Karpas-422 (cell line): ENCODE measurements at regions not wholly inside any gene's neighbourhood (a gene's known extent, or its start where the extent isn't known, plus 50 kb on each side); places are given as distances from the start of the nearest gene placed in this dataset.

ENCODE experiments used
- DNase-seq: peaks from one replicate; pipeline ENCODE4 v3.0.0-alpha.2; 2015
- H2AFZ ChIP-seq: fragments of 200-600 bp; sonication (generic); 2 replicates; pipeline ENCODE4 v1.6.1; 2014; ENCODE audit warnings: antibody characterized with exemption, low read length, mixed read lengths
- H3K27ac ChIP-seq: fragments of 200-600 bp; sonication (generic); 2 replicates; pipeline ENCODE4 v1.5.1; 2014; ENCODE audit warnings: mild to moderate bottlenecking, low read length, moderate library complexity
- H3K27me3 ChIP-seq: fragments of 200-600 bp; sonication (generic); 2 replicates; pipeline ENCODE4 v1.6.1; 2014; ENCODE audit warnings: low read length, mixed read lengths
- H3K36me3 ChIP-seq: fragments of 200-600 bp; sonication (generic); 2 replicates; pipeline ENCODE4 v1.6.1; 2014; ENCODE audit warnings: low read length, mixed read lengths; ENCODE audit not compliant: insufficient read depth
- H3K4me1 ChIP-seq: fragments of 200-600 bp; sonication (generic); 2 replicates; pipeline ENCODE4 v1.6.1; 2014; ENCODE audit warnings: mild to moderate bottlenecking, low read length, mixed read lengths
- H3K4me2 ChIP-seq: fragments of 200-600 bp; sonication (generic); 2 replicates; pipeline ENCODE4 v1.6.1; 2014; ENCODE audit warnings: low read length, low read depth, mild to moderate bottlenecking; ENCODE audit not compliant: poor library complexity, severe bottlenecking
- H3K4me3 ChIP-seq: fragments of 200-600 bp; sonication (generic); 2 replicates; pipeline ENCODE4 v1.5.1; 2014; ENCODE audit warnings: mild to moderate bottlenecking, antibody characterized with exemption, low read length, mixed read lengths
- H3K79me2 ChIP-seq: fragments of 200-600 bp; sonication (generic); 2 replicates; pipeline ENCODE4 v1.6.1; 2014; ENCODE audit warnings: mild to moderate bottlenecking, low read length, mixed read lengths
- H3K9ac ChIP-seq: fragments of 200-600 bp; sonication (generic); 2 replicates; pipeline ENCODE4 v1.6.0; 2014; ENCODE audit warnings: low read length
- H3K9me2 ChIP-seq: fragments of 200-600 bp; sonication (generic), shearing (Covaris generic); replicated peaks from 2 replicates; pipeline ENCODE4 v1.6.0; 2014; ENCODE audit warnings: mild to moderate bottlenecking, low read length, moderate library complexity; ENCODE audit not compliant: insufficient read depth
- H3K9me3 ChIP-seq: fragments of 300-700, 200-600 bp; sonication (generic); 2 replicates; pipeline ENCODE4 v1.6.1; 2014; ENCODE audit warnings: low read length, mixed read lengths
- H4K20me1 ChIP-seq: fragments of 200-600 bp; sonication (generic); 2 replicates; pipeline ENCODE4 v1.6.1; 2014; ENCODE audit warnings: mild to moderate bottlenecking, antibody characterized with exemption, low read length, low read depth; ENCODE audit not compliant: insufficient read depth

DNA sequence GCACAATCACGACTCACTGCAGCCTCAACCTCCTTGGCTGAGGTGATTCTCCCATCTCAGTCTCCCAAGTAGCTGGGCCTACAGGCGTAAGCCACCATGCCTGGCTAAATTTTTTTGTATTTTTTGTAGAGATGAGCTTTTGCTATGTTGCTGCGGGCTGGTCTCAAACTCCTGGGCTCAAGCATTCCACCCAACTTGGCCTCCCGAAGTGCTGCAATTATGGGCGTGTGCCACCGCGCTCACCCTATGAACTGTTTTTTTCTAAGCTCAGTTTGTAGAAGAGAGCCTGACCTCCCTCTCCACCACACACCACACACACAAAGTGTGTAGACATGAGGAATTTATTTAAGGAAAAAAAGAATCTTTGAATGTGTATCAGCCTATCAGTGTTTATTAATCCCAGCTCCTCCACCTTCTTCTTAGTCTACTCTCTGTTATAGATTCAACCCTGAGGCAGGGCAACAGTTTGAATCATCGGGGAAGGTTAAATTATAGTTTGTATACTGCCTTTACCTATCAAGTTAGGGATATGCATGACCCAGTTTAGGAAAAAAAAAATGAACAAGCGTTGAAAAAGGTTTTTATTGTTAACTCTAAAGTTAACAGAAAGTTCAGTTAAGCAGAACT lies 74.1 kb downstream of the PLEKHG1 start:
- Histone ChIP-seq H3K9ac (no peak overlapping the region), H2AFZ (no peak overlapping the region), H3K4me1 (peaks cover 25% of the 10 kb centered on the region), H3K36me3 (peaks cover 22% of the 10 kb centered on the region), H3K4me2 (no peak overlapping the region), H3K4me3 (no peak overlapping the region), H3K79me2 (peaks cover 86% of the 10 kb centered on the region), H3K9me2 (no peaks in the 10 kb centered on the region), H4K20me1 (peaks cover 6% of the 10 kb centered on the region; the same call in 1 of the 2 replicates), H3K27ac (no peak overlapping the region), H3K27me3 (no peaks in the 10 kb centered on the region), H3K9me3 (no peaks in the 10 kb centered on the region)
- no peak for DNase-seq

DNA sequence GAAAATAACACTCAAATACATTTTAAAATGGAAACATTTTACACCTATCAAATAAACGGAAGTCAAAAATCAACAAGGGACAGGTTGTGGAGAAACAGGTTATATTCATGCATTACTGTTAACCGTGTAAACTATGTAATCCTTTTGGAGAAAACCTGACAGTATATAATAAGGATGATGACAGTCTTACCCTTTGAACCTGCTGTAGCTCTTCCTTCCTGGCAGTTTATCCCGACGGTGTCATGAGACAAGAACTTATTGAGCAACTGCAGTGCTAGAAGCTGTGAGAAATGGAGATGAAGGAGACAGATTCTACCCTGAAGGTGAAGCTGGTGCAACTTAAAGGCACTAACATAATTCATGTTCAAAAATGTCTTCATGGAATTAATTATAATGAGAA lies 76.7 kb downstream of the PLEKHG1 start:
- Histone ChIP-seq H3K36me3 (peaks cover 13% of the 10 kb centered on the region; the same call in 1 of the 2 replicates), H3K9me2 (no peaks in the 10 kb centered on the region), H3K27ac (no peak overlapping the region), H3K4me1 (peaks cover 46% of the 10 kb centered on the region), H3K4me2 (no peak overlapping the region), H3K79me2 (peaks cover 88% of the 10 kb centered on the region), H2AFZ (no peak overlapping the region), H4K20me1 (no peaks in the 10 kb centered on the region), H3K27me3 (no peaks in the 10 kb centered on the region), H3K9me3 (no peaks in the 10 kb centered on the region), H3K9ac (no peak overlapping the region), H3K4me3 (no peak overlapping the region)
- no peak for DNase-seq

DNA sequence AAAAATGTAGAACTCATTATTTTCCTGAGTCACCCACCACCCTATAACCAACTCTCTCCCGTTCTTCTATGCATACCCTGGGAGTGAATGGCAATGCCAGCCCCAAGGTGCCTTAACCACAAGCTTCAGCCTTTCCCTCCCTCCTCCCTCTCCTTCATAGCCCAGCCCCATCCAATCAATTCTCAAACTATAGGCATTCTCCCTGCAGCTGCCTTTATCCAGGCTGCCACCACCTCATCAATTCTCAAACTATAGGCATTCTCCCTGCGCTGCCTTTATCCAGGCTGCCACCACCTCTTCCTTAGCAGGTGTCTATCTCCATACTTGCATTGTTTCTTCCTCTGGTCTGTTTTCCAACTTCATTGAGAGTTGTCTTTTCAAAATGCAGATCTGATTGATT lies 77.1 kb downstream of the PLEKHG1 start:
- H3K79me2 ChIP-seq, result peaks cover 87% of the 10 kb centered on the region
- H3K9me2 ChIP-seq, result no peaks in the 10 kb centered on the region
- H4K20me1 ChIP-seq, result no peaks in the 10 kb centered on the region
- H2AFZ ChIP-seq, result no peak overlapping the region
- H3K27me3 ChIP-seq, result no peaks in the 10 kb centered on the region
- no peak overlapping the region for H3K9ac ChIP-seq
- no peaks in the 10 kb centered on the region for H3K9me3 ChIP-seq
- H3K36me3 ChIP-seq, result peaks cover 13% of the 10 kb centered on the region; the same call in 1 of the 2 replicates
- H3K27ac ChIP-seq, result no peak overlapping the region
- no peak for DNase-seq
- peaks cover 47% of the 10 kb centered on the region for H3K4me1 ChIP-seq
- H3K4me3 ChIP-seq, result no peak overlapping the region
- no peak overlapping the region for H3K4me2 ChIP-seq

DNA sequence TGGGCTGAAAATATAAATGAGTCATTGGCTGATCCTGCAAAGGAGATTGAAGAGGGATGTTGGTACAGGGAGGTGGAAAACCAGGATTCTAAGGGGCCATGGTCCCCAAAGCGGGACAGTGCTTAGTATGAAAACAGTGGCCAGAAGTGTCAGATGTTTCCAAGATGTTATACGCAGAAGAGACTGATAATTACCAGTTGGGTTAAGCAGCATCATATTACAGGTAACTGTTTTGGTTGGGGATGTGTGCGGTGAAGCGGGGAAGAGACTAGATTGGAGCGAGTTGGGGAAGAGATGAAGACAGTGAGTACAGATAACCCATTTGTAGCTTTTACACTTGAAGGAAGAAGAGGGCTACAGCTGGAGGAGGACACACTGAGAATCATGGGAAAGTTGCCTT lies 80.8 kb downstream of the PLEKHG1 start:
- H3K4me3 ChIP-seq, result no peak overlapping the region
- no peak overlapping the region for H3K9ac ChIP-seq
- peaks cover 54% of the 10 kb centered on the region for H3K4me1 ChIP-seq
- H3K27me3 ChIP-seq, result no peaks in the 10 kb centered on the region
- H3K36me3 ChIP-seq, result peaks cover 13% of the 10 kb centered on the region; the same call in 1 of the 2 replicates
- H3K9me3 ChIP-seq, result no peaks in the 10 kb centered on the region
- H4K20me1 ChIP-seq, result no peaks in the 10 kb centered on the region
- H3K4me2 ChIP-seq, result no peak overlapping the region
- H3K79me2 ChIP-seq, result peaks cover 86% of the 10 kb centered on the region
- DNase-seq, result no peak
- H3K9me2 ChIP-seq, result no peaks in the 10 kb centered on the region
- H2AFZ ChIP-seq, result no peak overlapping the region
- H3K27ac ChIP-seq, result peak overlapping the region; percentile 10; the same call in 1 of the 2 replicates

DNA sequence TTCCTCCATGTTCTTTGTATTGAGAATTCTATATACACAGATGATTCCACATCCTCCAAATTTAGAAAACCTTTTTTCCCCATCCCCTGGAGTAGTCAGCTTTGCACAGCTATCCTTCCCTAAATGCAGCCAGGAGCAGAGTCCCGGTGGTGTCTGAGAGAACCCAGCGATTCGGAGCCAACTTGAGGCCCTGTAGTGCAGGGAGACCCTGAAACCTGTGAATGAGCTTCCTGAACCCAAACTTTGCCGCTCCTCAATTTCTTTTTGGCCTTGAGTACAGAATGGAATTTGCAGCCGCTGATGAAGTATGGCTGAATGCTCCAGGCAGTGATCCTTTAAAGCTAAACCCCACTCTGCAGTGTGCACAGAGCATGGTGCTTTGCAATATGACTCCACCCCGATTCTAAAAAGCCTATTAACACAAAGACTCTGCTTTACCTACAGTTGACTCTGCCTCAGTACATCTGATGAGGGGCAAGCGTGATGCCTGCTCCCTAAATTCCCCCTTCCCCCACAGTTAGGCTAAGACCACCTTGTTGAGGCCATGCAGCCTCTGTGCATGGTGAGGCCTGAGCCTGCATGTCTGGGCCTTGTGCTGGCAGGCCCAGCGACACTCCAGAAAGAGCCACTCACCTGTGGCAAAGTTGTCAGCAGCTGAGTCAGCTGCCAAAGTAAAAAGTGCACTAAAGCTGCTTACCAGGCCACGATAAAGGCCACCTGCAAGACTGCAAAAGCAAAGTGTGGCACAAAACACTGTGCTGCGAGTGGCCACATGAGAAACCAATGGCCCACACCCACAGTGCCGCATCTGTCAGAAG lies 82.1 kb downstream of the PLEKHG1 start:
- H3K27ac ChIP-seq, result 0 out of 2 replicates have a peak overlapping the region, but pooled peaks have one; percentile 22
- H3K36me3 ChIP-seq, result peaks cover 2% of the 10 kb centered on the region; the same call in 1 of the 2 replicates
- peaks cover 89% of the 10 kb centered on the region for H3K79me2 ChIP-seq
- no peaks in the 10 kb centered on the region for H4K20me1 ChIP-seq
- no peaks in the 10 kb centered on the region for H3K27me3 ChIP-seq
- no peak overlapping the region for H2AFZ ChIP-seq
- no peaks in the 10 kb centered on the region for H3K9me3 ChIP-seq
- no peak overlapping the region for H3K4me3 ChIP-seq
- no peak for DNase-seq
- H3K4me2 ChIP-seq, result no peak overlapping the region
- H3K9me2 ChIP-seq, result no peaks in the 10 kb centered on the region
- H3K9ac ChIP-seq, result no peak overlapping the region
- peaks cover 67% of the 10 kb centered on the region for H3K4me1 ChIP-seq

DNA sequence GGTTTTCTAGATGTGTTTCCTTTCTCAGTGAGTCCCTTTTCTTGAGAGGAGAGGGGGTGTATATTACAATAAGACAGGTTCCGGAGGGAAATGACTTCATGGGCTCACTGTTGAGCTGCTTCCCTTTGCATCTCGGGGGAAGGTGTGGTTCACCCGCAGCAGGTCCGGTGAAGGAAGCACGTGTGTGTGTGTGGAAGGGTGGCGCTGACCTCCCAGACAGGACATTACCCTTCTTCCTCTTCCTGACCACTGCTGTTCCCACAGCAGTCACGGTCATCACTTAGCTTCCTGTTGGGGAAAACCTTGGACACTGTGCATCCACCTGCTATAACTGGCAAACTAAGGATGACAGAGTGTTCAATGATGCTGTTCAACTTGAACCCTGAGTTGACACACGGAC lies 83.6 kb downstream of the PLEKHG1 start:
- Histone ChIP-seq H4K20me1 (no peaks in the 10 kb centered on the region), H3K9me3 (no peaks in the 10 kb centered on the region), H3K79me2 (peaks cover 90% of the 10 kb centered on the region), H3K4me2 (no peak overlapping the region), H2AFZ (no peak overlapping the region), H3K27me3 (no peaks in the 10 kb centered on the region), H3K27ac (no peak overlapping the region), H3K9me2 (no peaks in the 10 kb centered on the region), H3K9ac (no peak overlapping the region), H3K36me3 (no peaks in the 10 kb centered on the region), H3K4me1 (peaks cover 74% of the 10 kb centered on the region), H3K4me3 (no peak overlapping the region)
- DNase-seq, result no peak

DNA sequence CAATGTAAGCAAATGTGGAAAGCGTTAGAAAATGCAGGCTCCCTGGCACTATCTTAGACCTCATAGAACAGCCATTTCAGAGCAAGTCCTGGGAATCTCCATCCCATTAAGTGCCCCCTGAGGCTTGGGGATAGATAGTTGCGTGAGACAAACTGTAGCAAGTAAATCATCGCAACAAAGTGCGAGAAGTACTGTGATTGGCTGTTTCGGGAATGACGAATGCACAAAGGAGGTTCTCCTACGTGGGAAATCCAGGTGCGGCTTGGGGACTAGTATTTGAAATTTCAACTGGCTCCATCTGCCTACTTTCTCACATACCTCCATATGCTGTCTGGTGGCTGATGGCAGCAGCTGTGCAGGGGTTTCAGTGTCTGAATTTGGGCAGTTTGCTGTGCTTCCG lies 84.5 kb downstream of the PLEKHG1 start:
- Histone ChIP-seq H3K27me3 (no peaks in the 10 kb centered on the region), H3K36me3 (no peaks in the 10 kb centered on the region), H3K9ac (no peak overlapping the region), H3K4me3 (no peak overlapping the region), H3K27ac (no peak overlapping the region), H3K79me2 (peaks cover 91% of the 10 kb centered on the region), H3K9me2 (no peaks in the 10 kb centered on the region), H2AFZ (no peak overlapping the region), H4K20me1 (no peaks in the 10 kb centered on the region), H3K4me2 (no peak overlapping the region), H3K9me3 (no peaks in the 10 kb centered on the region), H3K4me1 (peaks cover 74% of the 10 kb centered on the region)
- DNase-seq, result no peak

DNA sequence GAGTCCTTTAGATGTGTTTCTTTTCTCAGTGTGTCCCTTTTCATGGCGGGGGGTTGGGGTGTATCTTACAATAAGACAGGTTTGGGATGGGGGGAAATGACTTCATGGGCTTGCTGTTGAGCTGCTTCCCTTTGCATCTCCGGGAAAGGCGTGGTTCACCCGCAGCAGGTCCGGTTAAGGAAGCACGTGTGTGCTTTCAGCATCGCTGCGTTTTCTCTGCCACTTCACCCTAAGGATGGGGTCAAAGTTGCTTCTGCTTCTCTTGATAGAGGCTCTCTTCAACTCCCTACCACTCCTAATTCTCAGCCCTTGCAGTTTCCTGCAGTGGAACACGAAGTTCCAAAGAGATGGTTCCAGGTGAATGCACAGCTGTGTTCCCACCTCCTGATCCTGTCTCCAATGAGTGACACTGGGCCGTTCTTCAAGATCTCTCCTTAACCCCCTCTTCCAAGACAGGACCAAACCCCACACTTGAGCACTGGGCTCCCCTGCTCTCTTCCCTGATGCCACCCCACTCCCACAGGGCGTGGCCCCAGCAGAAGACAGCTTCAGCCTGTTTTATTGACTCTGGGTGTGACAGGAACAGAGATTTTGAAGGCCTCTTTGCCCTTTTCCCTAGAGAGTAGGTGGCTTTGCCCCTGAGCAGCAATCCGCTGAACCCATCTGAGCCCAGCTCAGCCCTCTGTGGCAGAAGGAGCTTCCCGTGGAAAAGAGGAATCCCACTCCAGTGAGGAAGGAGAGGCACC lies 85.2 kb downstream of the PLEKHG1 start:
- Histone ChIP-seq H3K9me2 (no peaks in the 10 kb centered on the region), H3K4me3 (no peak overlapping the region), H3K27me3 (no peaks in the 10 kb centered on the region), H3K79me2 (peaks cover 91% of the 10 kb centered on the region), H3K9me3 (no peaks in the 10 kb centered on the region), H3K9ac (no peak overlapping the region), H3K4me2 (no peak overlapping the region), H3K4me1 (peaks cover 74% of the 10 kb centered on the region), H4K20me1 (no peaks in the 10 kb centered on the region), H3K36me3 (no peaks in the 10 kb centered on the region), H3K27ac (no peak overlapping the region), H2AFZ (no peak overlapping the region)
- DNase-seq, result no peak
